Glutamatergic neuron (in vitro differentiated cells): ENCODE measurements at regions not wholly inside any gene's neighbourhood (a gene's known extent, or its start where the extent isn't known, plus 50 kb on each side); places are given as distances from the start of the nearest gene placed in this dataset.

Experiments used
- DNase-seq: peaks from one replicate; pipeline ENCODE4 v3.0.0; 2022
- H3K27ac Mint-ChIP-seq: one replicate; pipeline ENCODE4 v1.8.0; 2020; ENCODE audit warnings: mild to moderate bottlenecking, mixed read lengths, inconsistent platforms; ENCODE audit not compliant: unreplicated experiment
- H3K27me3 Mint-ChIP-seq: one replicate; pipeline ENCODE4 v1.8.0; 2020; ENCODE audit warnings: mild to moderate bottlenecking, moderate library complexity, mixed read lengths, inconsistent platforms; ENCODE audit not compliant: unreplicated experiment
- H3K36me3 Mint-ChIP-seq: one replicate; pipeline ENCODE4 v1.8.0; 2020; ENCODE audit warnings: mild to moderate bottlenecking, mixed read lengths, inconsistent platforms; ENCODE audit not compliant: unreplicated experiment
- H3K4me1 Mint-ChIP-seq: one replicate; pipeline ENCODE4 v1.8.0; 2020; ENCODE audit warnings: mild to moderate bottlenecking, low read depth, mixed read lengths, inconsistent platforms; ENCODE audit not compliant: unreplicated experiment
- H3K4me3 Mint-ChIP-seq: one replicate; pipeline ENCODE4 v1.8.0; 2020; ENCODE audit warnings: mild to moderate bottlenecking, mixed read lengths, inconsistent platforms; ENCODE audit not compliant: unreplicated experiment
- H3K9me3 Mint-ChIP-seq: one replicate; pipeline ENCODE4 v1.8.0; 2020; ENCODE audit warnings: mild to moderate bottlenecking, moderate library complexity, mixed read lengths, inconsistent platforms; ENCODE audit not compliant: unreplicated experiment
- TF ChIP-seq, protein P1 (sequence below): fragments of 200-600 bp; sonication (generic); IDR thresholded peaks from one replicate; pipeline ENCODE4 v1.5.0; 2021; ENCODE audit not compliant: partially characterized antibody, unreplicated experiment

DNA sequence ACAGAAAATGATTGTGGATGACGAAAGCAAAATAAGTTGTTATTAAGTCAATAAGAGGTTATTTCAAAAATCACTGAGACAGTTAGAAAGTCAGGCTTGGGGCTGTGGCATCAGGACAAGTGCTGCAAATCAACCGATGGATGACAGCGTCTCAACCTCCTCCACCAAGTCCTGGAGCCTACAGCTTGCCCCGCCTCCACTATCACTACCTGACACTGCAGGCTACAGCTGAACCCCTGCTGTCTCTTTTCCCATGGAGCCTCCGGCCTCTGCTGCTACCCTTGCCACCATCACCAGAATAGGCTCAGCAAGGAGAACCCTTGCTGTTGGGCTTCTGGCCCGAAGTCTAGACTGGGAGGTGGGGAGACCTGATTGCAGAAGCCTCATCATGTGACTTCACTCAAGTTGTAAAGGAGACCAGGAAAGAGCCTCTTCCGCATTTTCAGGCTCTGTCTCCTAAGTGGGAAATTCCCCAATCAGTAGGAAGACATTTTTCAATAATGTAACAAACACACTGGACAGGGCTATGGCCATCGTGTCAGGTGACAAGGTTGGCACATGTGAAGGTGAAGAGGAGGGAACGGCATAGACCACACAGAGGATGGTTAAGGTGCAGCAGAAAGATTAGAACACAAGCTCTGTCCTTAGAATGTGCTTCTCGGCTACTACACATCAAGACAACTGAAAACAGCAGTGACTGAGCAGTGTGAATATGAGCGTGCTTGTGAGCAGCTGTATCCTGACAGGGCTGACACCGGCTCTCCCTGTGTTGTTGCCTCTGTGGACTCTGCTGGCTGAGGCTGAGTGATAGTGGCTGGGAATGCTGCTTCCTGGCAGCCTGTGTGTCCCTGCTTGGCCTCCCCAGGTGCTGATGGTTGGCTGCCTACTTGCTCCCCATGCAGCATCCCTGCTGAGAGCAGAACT, 660.7 kb downstream of the PTPRU start:
- Mint-ChIP-seq H3K4me1 (peaks cover 2% of the 10 kb centered on the region), H3K4me3 (no peak overlapping the region)

DNA sequence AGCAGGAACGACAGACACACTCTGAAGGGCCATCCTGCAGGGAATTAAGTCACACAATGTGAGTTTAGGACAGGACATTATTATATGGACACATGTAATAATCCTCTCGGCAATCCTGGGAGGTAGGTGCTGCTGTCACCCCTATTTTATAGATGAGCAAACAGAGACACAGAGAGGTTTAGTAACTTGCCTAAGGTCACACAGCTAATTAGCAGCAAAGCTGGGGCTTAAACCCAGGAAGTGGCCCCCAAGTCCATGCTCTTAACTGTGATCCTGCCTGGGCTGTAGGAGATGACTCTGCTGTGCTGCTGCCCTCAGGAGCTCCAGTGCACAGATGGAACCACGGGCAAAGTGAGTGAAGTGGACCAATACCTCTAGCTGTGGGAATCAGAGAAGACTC, 660.0 kb downstream of the PTPRU start:
- H3K4me3 Mint-ChIP-seq = no peak overlapping the region
- H3K4me1 Mint-ChIP-seq = peaks cover 2% of the 10 kb centered on the region
- H3K27ac Mint-ChIP-seq = no peak overlapping the region
- no peak for DNase-seq
- TF ChIP-seq, protein P1, sequence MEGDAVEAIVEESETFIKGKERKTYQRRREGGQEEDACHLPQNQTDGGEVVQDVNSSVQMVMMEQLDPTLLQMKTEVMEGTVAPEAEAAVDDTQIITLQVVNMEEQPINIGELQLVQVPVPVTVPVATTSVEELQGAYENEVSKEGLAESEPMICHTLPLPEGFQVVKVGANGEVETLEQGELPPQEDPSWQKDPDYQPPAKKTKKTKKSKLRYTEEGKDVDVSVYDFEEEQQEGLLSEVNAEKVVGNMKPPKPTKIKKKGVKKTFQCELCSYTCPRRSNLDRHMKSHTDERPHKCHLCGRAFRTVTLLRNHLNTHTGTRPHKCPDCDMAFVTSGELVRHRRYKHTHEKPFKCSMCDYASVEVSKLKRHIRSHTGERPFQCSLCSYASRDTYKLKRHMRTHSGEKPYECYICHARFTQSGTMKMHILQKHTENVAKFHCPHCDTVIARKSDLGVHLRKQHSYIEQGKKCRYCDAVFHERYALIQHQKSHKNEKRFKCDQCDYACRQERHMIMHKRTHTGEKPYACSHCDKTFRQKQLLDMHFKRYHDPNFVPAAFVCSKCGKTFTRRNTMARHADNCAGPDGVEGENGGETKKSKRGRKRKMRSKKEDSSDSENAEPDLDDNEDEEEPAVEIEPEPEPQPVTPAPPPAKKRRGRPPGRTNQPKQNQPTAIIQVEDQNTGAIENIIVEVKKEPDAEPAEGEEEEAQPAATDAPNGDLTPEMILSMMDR = no peak
- no peaks in the 10 kb centered on the region for H3K36me3 Mint-ChIP-seq
- peaks cover 6% of the 10 kb centered on the region for H3K9me3 Mint-ChIP-seq
- no peaks in the 10 kb centered on the region for H3K27me3 Mint-ChIP-seq

More for the DNA sequence above, 660.7 kb downstream of the PTPRU start:
- peaks cover 6% of the 10 kb centered on the region for H3K9me3 Mint-ChIP-seq
- TF ChIP-seq, protein P1 = no peak
- no peak overlapping the region for H3K27ac Mint-ChIP-seq
- no peaks in the 10 kb centered on the region for H3K27me3 Mint-ChIP-seq
- no peak for DNase-seq
- H3K36me3 Mint-ChIP-seq = no peaks in the 10 kb centered on the region

DNA sequence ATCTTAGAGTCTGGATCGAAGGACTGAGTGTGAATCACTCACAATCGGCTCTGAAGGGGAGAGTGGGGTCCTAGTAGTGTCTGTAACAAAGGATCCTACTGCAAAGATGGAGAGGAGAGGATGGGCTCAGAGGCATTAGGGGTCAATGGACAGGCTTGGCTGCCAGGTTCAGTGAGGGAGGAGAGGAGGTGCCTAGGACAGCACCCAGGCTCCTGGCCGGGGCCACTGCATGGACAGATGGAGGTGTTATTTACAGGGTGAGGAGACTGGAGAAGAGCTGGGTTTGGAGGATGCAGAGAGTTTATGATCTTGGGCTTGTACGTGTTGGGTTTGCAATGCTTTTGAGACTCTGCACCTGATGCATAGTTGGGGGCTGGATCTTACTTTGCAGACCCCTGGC, 658.9 kb downstream of the PTPRU start:
- Mint-ChIP-seq H3K4me1 (no peaks in the 10 kb centered on the region), H3K4me3 (no peak overlapping the region), H3K9me3 (peaks cover 6% of the 10 kb centered on the region), H3K36me3 (no peaks in the 10 kb centered on the region), H3K27ac (no peak overlapping the region), H3K27me3 (no peaks in the 10 kb centered on the region)
- TF ChIP-seq, protein P1 = no peak
- DNase-seq = no peak

DNA sequence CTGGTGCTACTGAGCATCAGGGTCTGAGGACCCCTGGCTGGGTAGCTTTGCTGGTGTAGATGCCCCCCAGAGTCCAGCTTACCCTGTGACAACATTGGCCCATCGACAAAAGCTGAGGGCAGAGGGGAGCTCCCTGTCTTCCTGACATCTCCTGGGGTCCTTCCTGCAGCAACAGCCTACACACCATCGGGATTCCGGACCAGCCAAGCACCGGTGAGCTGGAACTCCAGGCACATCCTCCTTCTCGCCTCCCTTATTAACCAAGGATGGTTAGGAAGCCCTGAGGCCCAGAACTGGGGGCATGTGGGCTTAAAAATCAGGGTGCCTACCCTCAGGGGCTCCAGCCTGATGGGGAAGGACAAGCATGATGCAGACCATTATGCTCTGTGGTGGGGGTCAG, 658.0 kb downstream of the PTPRU start:
- Mint-ChIP-seq H3K4me3 (no peak overlapping the region), H3K4me1 (no peaks in the 10 kb centered on the region), H3K9me3 (peaks cover 6% of the 10 kb centered on the region), H3K36me3 (no peaks in the 10 kb centered on the region), H3K27ac (no peak overlapping the region), H3K27me3 (no peaks in the 10 kb centered on the region)
- DNase-seq = no peak
- TF ChIP-seq, protein P1 = no peak

DNA sequence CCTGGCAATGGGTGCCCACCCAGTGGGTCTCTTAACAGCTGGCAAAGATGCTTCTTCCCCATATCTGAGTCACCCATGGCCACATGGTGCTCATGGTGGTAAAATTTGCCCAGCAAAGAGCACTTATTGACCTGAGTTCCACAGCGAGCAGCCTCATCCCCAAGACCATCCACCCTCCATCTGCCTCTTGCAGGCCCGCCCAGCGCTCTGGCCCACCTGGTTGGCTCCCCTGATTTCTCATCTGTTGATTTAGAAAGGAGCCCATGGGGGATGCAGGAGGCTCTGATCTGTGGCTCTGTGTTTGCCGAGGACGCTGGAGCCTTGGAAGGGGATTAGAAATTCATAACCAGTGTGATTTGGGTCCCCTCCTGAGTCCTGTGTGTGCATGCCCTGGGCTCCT, 657.5 kb downstream of the PTPRU start:
- Mint-ChIP-seq H3K4me1 (no peaks in the 10 kb centered on the region), H3K4me3 (no peak overlapping the region), H3K9me3 (peaks cover 4% of the 10 kb centered on the region), H3K36me3 (no peaks in the 10 kb centered on the region), H3K27ac (no peak overlapping the region), H3K27me3 (no peaks in the 10 kb centered on the region)
- TF ChIP-seq, protein P1 = no peak
- DNase-seq = no peak
